Osteoblast (primary cell): ENCODE measurements at regions not wholly inside any gene's neighbourhood (a gene's known extent, or its start where the extent isn't known, plus 50 kb on each side); places are given as distances from the start of the nearest gene placed in this dataset.

Source experiments
- DNase-seq: peaks from one replicate; pipeline ENCODE4 v3.0.0; 2011; ENCODE audit warnings: low spot score, mixed read lengths; ENCODE audit not compliant: insufficient read length; ENCODE audit errors: missing footprints
- H2AFZ ChIP-seq: 2 replicates; pipeline ENCODE4 v1.6.0; 2011; ENCODE audit warnings: mild to moderate bottlenecking, low read length
- H3K27ac ChIP-seq: 2 replicates; pipeline ENCODE4 v1.5.1; 2011; ENCODE audit warnings: mild to moderate bottlenecking, low read depth, low read length, moderate library complexity
- H3K27me3 ChIP-seq: 2 replicates; pipeline ENCODE4 v1.6.0; 2012; ENCODE audit warnings: mild to moderate bottlenecking, control low read depth, inconsistent platforms, low read length, moderate library complexity; ENCODE audit not compliant: insufficient read depth
- H3K36me3 ChIP-seq: 2 replicates; pipeline ENCODE4 v1.5.1; 2011; ENCODE audit warnings: mild to moderate bottlenecking, low read length, control low read depth, moderate library complexity; ENCODE audit not compliant: insufficient read depth
- H3K4me1 ChIP-seq: 2 replicates; pipeline ENCODE4 v1.5.1; 2011; ENCODE audit warnings: mild to moderate bottlenecking, low read length, control low read depth, moderate library complexity; ENCODE audit not compliant: insufficient read depth
- H3K4me2 ChIP-seq: 2 replicates; pipeline ENCODE4 v1.6.0; 2011; ENCODE audit warnings: mild to moderate bottlenecking, low read length; ENCODE audit not compliant: insufficient read depth
- H3K4me3 ChIP-seq: fragments of 200-600 bp; sonication (generic); 3 replicates; pipeline ENCODE4 v1.5.1; 2012; ENCODE audit warnings: mild to moderate bottlenecking, low read length, inconsistent platforms; ENCODE audit not compliant: insufficient read depth
- H3K79me2 ChIP-seq: 2 replicates; pipeline ENCODE4 v1.6.0; 2012; ENCODE audit warnings: mild to moderate bottlenecking, low read length, control low read depth, inconsistent platforms; ENCODE audit not compliant: insufficient read depth
- H3K9me3 ChIP-seq: 2 replicates; pipeline ENCODE4 v1.5.1; 2011; ENCODE audit warnings: low read depth, low read length, control low read depth
- H4K20me1 ChIP-seq: 2 replicates; pipeline ENCODE4 v1.6.0; 2012; ENCODE audit warnings: mild to moderate bottlenecking, low read length, control low read depth; ENCODE audit not compliant: insufficient read depth
- TF ChIP-seq, protein P1 (sequence below): IDR thresholded peaks from 2 replicates; pipeline ENCODE4 v1.5.1; 2011; ENCODE audit warnings: mild to moderate bottlenecking, low read depth, low read length, moderate library complexity; ENCODE audit errors: extremely low read depth

DNA sequence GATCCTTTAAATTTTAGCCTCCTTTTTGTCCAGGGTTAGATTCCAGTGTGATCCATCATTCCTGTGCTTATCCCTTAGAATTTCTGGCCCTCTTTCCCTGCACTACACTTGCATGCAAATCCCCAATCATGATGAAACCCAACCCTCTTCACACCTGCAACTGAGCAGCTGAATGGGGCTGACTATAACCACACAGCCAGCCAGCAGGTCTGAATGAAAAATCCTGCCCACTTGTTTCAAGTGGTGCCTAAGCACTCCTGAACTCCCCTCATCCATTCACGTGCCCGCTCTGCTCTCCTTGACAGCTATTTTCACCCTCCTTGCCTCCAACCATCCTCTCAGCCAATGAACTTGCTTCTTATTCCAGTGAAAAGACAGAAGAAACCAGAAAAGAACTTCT, 80.5 kb upstream of the AFF3 start:
- Histone ChIP-seq H3K27ac (no peak overlapping the region), H3K4me3 (no peak overlapping the region), H3K79me2 (no peaks in the 10 kb centered on the region), H3K36me3 (no peaks in the 10 kb centered on the region), H3K4me1 (no peaks in the 10 kb centered on the region), H3K27me3 (peaks cover 23% of the 10 kb centered on the region), H2AFZ (no peak overlapping the region), H3K9me3 (no peaks in the 10 kb centered on the region), H4K20me1 (no peaks in the 10 kb centered on the region), H3K4me2 (no peak overlapping the region)
- DNase-seq: no peak
- TF ChIP-seq, protein P1, sequence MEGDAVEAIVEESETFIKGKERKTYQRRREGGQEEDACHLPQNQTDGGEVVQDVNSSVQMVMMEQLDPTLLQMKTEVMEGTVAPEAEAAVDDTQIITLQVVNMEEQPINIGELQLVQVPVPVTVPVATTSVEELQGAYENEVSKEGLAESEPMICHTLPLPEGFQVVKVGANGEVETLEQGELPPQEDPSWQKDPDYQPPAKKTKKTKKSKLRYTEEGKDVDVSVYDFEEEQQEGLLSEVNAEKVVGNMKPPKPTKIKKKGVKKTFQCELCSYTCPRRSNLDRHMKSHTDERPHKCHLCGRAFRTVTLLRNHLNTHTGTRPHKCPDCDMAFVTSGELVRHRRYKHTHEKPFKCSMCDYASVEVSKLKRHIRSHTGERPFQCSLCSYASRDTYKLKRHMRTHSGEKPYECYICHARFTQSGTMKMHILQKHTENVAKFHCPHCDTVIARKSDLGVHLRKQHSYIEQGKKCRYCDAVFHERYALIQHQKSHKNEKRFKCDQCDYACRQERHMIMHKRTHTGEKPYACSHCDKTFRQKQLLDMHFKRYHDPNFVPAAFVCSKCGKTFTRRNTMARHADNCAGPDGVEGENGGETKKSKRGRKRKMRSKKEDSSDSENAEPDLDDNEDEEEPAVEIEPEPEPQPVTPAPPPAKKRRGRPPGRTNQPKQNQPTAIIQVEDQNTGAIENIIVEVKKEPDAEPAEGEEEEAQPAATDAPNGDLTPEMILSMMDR: no peak

DNA sequence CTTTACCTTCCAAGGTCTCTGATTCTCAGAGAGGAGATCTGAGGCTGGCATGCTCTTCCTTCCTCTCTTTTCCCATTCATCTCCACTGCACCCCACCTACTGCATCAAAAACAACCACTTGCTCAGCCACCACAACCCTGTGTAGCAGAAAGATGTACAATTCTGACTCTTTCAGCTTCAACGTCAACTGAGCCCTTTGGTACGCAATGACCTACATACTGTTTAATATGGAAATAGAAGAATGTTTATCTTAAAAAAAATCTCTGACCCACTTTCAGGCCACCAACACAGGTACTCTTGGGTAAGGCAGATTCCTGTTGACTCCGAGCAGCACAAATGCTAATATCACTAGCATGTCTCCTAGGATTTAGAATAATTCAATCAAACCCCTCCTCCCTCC, 76.2 kb upstream of the AFF3 start:
- Histone ChIP-seq H3K27ac (no peak overlapping the region), H2AFZ (no peak overlapping the region), H3K27me3 (peaks cover 6% of the 10 kb centered on the region), H3K9me3 (no peaks in the 10 kb centered on the region), H3K4me2 (no peak overlapping the region), H3K4me3 (no peak overlapping the region), H3K79me2 (no peaks in the 10 kb centered on the region), H4K20me1 (no peaks in the 10 kb centered on the region), H3K36me3 (no peaks in the 10 kb centered on the region), H3K4me1 (no peaks in the 10 kb centered on the region)
- no peak for DNase-seq
- TF ChIP-seq, protein P1: no peak

DNA sequence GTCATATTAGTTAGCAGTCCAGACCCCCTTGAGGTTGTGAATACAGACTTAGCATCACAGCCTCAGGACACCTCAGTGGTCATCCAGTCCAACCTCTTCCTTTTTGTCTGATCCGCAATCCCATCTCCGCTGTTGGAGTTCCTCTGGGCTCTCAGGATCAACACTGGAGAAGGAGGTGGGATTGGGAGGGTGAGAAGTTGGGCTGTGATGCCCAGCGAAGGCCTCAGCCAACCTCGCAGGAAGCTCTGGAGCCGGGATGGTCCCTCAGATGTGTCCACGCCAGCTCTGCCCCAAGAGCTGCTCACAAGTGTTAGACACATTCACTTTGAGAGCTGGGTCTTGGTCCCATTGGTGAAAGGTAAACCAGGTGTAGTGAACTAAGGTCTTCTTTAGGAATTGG, 74.9 kb upstream of the AFF3 start:
- no peak overlapping the region for H3K4me3 ChIP-seq
- no peak overlapping the region for H3K4me2 ChIP-seq
- no peaks in the 10 kb centered on the region for H3K27me3 ChIP-seq
- DNase-seq: no peak
- H3K9me3 ChIP-seq: no peaks in the 10 kb centered on the region
- no peaks in the 10 kb centered on the region for H3K36me3 ChIP-seq
- no peak overlapping the region for H3K27ac ChIP-seq
- TF ChIP-seq, protein P1: no peak
- H3K79me2 ChIP-seq: no peaks in the 10 kb centered on the region
- H3K4me1 ChIP-seq: no peaks in the 10 kb centered on the region
- no peak overlapping the region for H2AFZ ChIP-seq
- no peaks in the 10 kb centered on the region for H4K20me1 ChIP-seq

DNA sequence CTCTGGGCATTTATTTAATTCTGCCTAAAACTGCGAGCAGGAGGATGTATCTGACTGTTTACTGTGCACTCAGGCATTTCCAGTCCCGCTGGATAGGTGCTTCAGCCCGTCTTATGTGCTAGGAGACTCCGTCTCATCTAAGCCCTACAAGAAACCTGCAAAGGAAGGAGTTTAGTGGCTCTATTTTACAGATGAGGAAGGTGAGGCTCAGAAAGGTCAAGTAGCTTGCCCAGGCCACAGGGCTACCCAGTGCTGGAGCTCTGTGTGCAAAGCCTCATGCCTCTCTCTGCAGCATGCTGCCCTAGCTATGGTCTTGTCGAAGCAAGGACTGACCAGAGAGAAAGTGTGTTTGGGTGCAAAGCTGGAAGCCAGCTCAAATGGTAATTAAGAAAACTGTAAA, 73.6 kb upstream of the AFF3 start:
- Histone ChIP-seq H3K36me3 (no peaks in the 10 kb centered on the region), H3K27me3 (no peaks in the 10 kb centered on the region), H4K20me1 (no peaks in the 10 kb centered on the region), H3K4me1 (no peaks in the 10 kb centered on the region), H3K79me2 (no peaks in the 10 kb centered on the region), H3K27ac (no peak overlapping the region), H3K4me2 (no peak overlapping the region), H2AFZ (no peak overlapping the region), H3K9me3 (no peaks in the 10 kb centered on the region), H3K4me3 (no peak overlapping the region)
- TF ChIP-seq, protein P1: no peak
- DNase-seq: no peak
